GM20000 (cell line): ENCODE measurements at regions not wholly inside any gene's neighbourhood (a gene's known extent, or its start where the extent isn't known, plus 50 kb on each side); places are given as distances from the start of the nearest gene placed in this dataset.

Experiments
- DNase-seq: peaks from one replicate; pipeline ENCODE4 v3.0.0; 2012; ENCODE audit warnings: low spot score
- CTCF ChIP-seq: IDR thresholded peaks from 2 replicates; pipeline ENCODE4 v1.5.1; 2012; ENCODE audit warnings: mild to moderate bottlenecking, control low read depth; ENCODE audit errors: extremely low read depth, missing control alignments

DNA sequence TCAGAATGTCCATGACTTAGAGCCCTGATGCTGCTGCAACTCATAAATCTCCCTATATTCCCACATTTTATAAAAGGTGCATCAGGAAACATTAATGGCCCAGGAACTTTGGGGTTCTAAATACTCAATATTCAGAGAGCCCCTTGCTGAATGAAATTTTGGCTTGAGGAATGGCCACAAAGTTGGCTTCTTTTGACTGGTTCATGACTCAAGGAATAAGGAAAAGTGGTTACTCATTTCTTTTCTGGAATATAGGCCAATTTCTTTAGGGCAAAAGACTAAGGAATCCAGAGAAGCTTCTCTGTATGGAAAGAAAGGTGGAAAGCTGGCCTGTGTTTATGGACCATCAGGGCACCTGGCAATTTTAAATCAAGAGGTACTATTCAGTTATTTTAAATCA lies 308.9 kb upstream of the NT5C1B start:
- DNase-seq, result no peak
- TF ChIP-seq CTCF, result no peak

DNA sequence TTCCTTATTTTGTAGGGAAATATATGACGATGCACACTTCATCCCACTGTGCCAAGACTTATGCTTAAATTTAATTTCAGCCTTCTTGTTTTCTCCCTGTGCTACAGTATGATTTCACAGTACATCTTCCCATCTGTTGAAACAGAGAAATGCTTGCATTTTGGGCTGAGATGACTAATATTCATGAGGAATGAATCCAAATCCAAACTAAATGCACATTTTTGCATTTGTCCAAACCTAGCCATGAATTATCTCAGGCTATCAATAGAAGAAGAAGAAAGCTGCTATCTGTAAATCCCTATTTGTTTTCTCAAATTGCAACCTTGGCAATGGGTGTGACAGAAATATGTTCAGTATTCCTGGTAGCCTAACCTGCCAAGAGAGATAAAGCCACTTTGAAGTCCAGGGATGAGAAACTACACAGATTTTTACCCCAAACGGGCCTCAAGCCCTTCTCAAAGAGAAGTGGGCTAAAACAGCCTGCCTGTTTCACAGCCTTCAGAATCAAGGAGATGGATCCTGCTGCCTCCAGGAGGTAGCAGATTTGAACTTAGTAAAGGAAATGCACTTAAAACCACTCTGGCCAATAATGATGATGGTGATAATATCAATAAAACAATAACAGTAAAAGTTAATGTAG lies 306.9 kb upstream of the NT5C1B start:
- TF ChIP-seq CTCF, result no peak
- DNase-seq, result no peak

DNA sequence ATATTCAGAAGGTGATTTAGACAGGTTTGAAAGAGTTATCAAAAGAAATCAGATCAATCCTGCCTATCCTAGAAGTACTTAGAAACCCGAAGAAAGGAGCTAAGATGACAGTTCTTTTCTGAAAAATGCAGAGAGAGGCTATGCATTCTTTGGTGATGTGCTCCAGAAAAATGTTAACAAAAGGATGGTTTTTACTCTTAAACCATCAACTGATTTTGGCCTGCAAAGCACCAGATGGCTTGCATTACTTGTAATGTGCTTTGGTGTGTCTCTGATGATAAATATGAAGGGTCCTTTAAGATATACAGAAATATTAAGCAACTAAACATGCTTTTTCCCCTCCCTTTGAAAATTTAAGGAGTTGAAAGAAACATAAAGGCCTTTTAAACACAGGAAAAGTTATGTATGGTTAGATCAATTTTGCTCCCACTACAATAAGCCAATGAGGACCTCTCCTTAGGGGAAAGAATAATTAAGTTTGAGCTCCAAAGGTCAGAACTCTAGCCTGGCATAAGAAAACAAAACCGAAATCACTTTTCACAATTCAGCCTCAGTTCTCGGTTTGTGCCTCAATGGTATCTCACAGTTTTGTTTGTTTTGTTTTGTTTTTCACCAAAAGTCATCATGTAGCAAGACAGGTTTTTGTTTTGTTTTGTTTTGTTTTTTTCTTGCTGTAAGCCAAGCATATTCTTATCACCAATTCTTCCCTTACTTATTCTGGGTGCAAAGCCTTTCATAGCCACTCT lies 302.4 kb upstream of the NT5C1B start:
- no peak for TF ChIP-seq CTCF
- no peak for DNase-seq

GRCh38 chr2:18889565-18890332 lies 300.4 kb upstream of the NT5C1B start:
- DNase-seq, result no peak
- no peak for TF ChIP-seq CTCF

DNA sequence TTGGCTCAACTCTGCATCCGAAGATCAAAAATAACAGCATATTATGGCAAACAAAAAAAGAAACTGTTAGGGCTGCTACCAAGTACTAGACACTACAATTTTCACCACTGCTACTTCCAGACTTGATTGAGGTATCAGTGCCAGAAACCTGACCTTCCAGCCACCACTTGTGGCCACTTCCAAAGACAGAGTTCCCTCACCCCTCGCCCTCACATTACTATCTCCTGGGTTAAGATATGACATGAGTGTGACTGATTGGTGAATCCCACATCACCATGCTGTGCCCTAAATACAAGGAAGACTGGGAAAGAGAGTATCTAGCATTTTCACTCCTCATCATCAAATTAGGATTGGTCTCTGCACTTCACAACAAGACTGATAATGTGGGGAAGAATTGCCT lies 296.1 kb upstream of the NT5C1B start:
- no peak for TF ChIP-seq CTCF
- DNase-seq, result no peak

GRCh38 chr2:18883616-18884456 lies 294.5 kb upstream of the NT5C1B start:
- no peak for DNase-seq
- no peak for TF ChIP-seq CTCF
